ENCODE measurements at regions not wholly inside any gene's neighbourhood (a gene's known extent, or its start where the extent isn't known, plus 50 kb on each side); places are given as distances from the start of the nearest gene placed in this dataset.

- TF ChIP-seq, protein P1, sequence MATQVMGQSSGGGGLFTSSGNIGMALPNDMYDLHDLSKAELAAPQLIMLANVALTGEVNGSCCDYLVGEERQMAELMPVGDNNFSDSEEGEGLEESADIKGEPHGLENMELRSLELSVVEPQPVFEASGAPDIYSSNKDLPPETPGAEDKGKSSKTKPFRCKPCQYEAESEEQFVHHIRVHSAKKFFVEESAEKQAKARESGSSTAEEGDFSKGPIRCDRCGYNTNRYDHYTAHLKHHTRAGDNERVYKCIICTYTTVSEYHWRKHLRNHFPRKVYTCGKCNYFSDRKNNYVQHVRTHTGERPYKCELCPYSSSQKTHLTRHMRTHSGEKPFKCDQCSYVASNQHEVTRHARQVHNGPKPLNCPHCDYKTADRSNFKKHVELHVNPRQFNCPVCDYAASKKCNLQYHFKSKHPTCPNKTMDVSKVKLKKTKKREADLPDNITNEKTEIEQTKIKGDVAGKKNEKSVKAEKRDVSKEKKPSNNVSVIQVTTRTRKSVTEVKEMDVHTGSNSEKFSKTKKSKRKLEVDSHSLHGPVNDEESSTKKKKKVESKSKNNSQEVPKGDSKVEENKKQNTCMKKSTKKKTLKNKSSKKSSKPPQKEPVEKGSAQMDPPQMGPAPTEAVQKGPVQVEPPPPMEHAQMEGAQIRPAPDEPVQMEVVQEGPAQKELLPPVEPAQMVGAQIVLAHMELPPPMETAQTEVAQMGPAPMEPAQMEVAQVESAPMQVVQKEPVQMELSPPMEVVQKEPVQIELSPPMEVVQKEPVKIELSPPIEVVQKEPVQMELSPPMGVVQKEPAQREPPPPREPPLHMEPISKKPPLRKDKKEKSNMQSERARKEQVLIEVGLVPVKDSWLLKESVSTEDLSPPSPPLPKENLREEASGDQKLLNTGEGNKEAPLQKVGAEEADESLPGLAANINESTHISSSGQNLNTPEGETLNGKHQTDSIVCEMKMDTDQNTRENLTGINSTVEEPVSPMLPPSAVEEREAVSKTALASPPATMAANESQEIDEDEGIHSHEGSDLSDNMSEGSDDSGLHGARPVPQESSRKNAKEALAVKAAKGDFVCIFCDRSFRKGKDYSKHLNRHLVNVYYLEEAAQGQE (IDR thresholded peaks at IDR 0.05; ENCODE audit: insufficient read depth in 1 of 2, low read depth in 2 of 2, low read length in 1 of 2) = no peak
- TF ChIP-seq CTCF (IDR thresholded peaks at IDR 0.05) = no peak
- TF ChIP-seq POLR2AphosphoS5 (IDR thresholded peaks at IDR 0.05; ENCODE audit: low read depth, low read length) = no peak
- TF ChIP-seq TCF7L2 (IDR thresholded peaks at IDR 0.05; ENCODE audit: low read depth, low read length) = no peak
These were observed 86.3 kb upstream of the FAT3 start for GRCh38 chr11:92138296-92138695.
